ENCODE measurements at regions not wholly inside any gene's neighbourhood (a gene's known extent, or its start where the extent isn't known, plus 50 kb on each side); places are given as distances from the start of the nearest gene placed in this dataset.

GRCh38 chr10:8181496-8182157 is 127.1 kb downstream of the GATA3 start:
- TF ChIP-seq POLR2A (IDR thresholded peaks at IDR 0.05; ENCODE audit: low read depth, low read length), result no peak
- no peak for TF ChIP-seq POLR2AphosphoS5 (IDR thresholded peaks at IDR 0.05; ENCODE audit: low read depth, low read length)
- TF ChIP-seq TAF1 (IDR thresholded peaks at IDR 0.05; ENCODE audit: borderline replicate concordance, low read depth, low read length), result no peak
